Liver (tissue), 7 donors: ENCODE measurements at regions not wholly inside any gene's neighbourhood (a gene's known extent, or its start where the extent isn't known, plus 50 kb on each side); places are given as distances from the start of the nearest gene placed in this dataset.

Experiments
- DNase-seq: peaks from one replicate; pipeline ENCODE4 v3.0.0-alpha.2; 2017; ENCODE audit warnings: low spot score
- H3K27ac ChIP-seq, 2 donors: one replicate each; pipeline ENCODE4 v1.7.0; 2013; ENCODE audit warnings: inconsistent platforms in 2 of 2, low read length in 2 of 2, control low read depth in 1 of 2, low read depth in 1 of 2, mild to moderate bottlenecking in 1 of 2
- H3K27me3 ChIP-seq, 4 donors: one replicate each; pipeline versions ENCODE4 v1.6.1 to v1.7.0; 2013; ENCODE audit warnings: low read length in 3 of 4, inconsistent platforms in 1 of 4, mild to moderate bottlenecking in 1 of 4, moderate library complexity in 1 of 4; ENCODE audit not compliant: control insufficient read depth in 4 of 4, insufficient read depth in 4 of 4
- H3K36me3 ChIP-seq, 4 donors: one replicate each; pipeline versions ENCODE4 v1.6.1 to v1.7.0; 2013; ENCODE audit warnings: low read length in 3 of 4, mild to moderate bottlenecking in 3 of 4, low read depth in 1 of 4, moderate library complexity in 1 of 4; ENCODE audit not compliant: control insufficient read depth in 4 of 4, insufficient read depth in 3 of 4
- H3K4me1 ChIP-seq, 4 donors: one replicate each; pipeline versions ENCODE4 v1.6.1 to v1.7.0; 2013; ENCODE audit warnings: low read length in 3 of 4, mild to moderate bottlenecking in 3 of 4, moderate library complexity in 1 of 4; ENCODE audit not compliant: control insufficient read depth in 4 of 4, insufficient read depth in 4 of 4
- H3K4me3 ChIP-seq, 3 donors: one replicate each; pipeline versions ENCODE4 v1.6.1 to v1.7.0; 2013; ENCODE audit warnings: low read length in 3 of 3, control low read depth in 1 of 3, low read depth in 1 of 3, mild to moderate bottlenecking in 1 of 3
- H3K9ac ChIP-seq, 2 donors: one replicate each; pipeline ENCODE4 v1.7.0; 2013; ENCODE audit warnings: low read length in 2 of 2, mild to moderate bottlenecking in 2 of 2, moderate library complexity in 2 of 2, control low read depth in 1 of 2, low read depth in 1 of 2
- H3K9me3 ChIP-seq, 4 donors: one replicate each; pipeline versions ENCODE4 v1.6.1 to v1.7.0; 2013; ENCODE audit warnings: low read length in 3 of 4; ENCODE audit not compliant: control insufficient read depth in 4 of 4
- ATF3 ChIP-seq: IDR thresholded peaks from 2 replicates; pipeline ENCODE4 v1.6.1; 2016; ENCODE audit warnings: antibody characterized with exemption
- EGR1 ChIP-seq, 2 donors: IDR thresholded peaks; 2 replicates each; pipeline ENCODE4 v1.6.1; 2016 to 2018; ENCODE audit warnings: antibody characterized with exemption in 2 of 2, low read depth in 2 of 2
- FOXA2 ChIP-seq: IDR thresholded peaks from 2 replicates; pipeline ENCODE4 v1.6.1; 2016; ENCODE audit warnings: antibody characterized with exemption
- HNF4G ChIP-seq: IDR thresholded peaks from 2 replicates; pipeline ENCODE4 v1.6.1; 2016; ENCODE audit warnings: antibody characterized with exemption
- MAX ChIP-seq: IDR thresholded peaks from 2 replicates; pipeline ENCODE4 v1.6.1; 2016; ENCODE audit warnings: antibody characterized with exemption
- REST ChIP-seq: IDR thresholded peaks from 2 replicates; pipeline ENCODE4 v1.6.1; 2016; ENCODE audit warnings: antibody characterized with exemption, mild to moderate bottlenecking
- TAF1 ChIP-seq: conservative IDR thresholded peaks from 2 replicates; pipeline ENCODE4 v1.6.1; 2016; ENCODE audit warnings: antibody characterized with exemption, mild to moderate bottlenecking
- ZBTB33 ChIP-seq: IDR thresholded peaks from 2 replicates; pipeline ENCODE4 v1.6.1; 2016; ENCODE audit warnings: antibody characterized with exemption
- WGBS: extraction: QIAGEN DNeasy Blood & Tissue Kit; methylation state at CpG from one replicate; pipeline ENCODE4 v1.1.7; 2013; 5-methylcytosine and 5-hydroxymethylcytosine counted together
- donor health status: healthy.
- donor health status: healthy.
- donor health status: healthy.
- donor health status: healthy.

- Histone ChIP-seq H3K36me3 (no peaks in the 10 kb centered on the region), H3K4me1 (peaks cover 0 to 6% (median 2%) of the 10 kb centered on the region in 4 donors), H3K27ac (no peak overlapping the region), H3K4me3 (no peak overlapping the region), H3K9me3 (no peaks in the 10 kb centered on the region), H3K27me3 (no peaks in the 10 kb centered on the region), H3K9ac (no peak overlapping the region)
- DNase-seq: no peak
- TF ChIP-seq MAX (no peak), REST (no peak), HNF4G (no peak), TAF1 (no peak), ZBTB33 (no peak), EGR1 (IDR thresholded peaks at IDR 0.05; ENCODE audit: low read depth in 2 of 2) (no peak), FOXA2 (no peak), ATF3 (no peak)
- 44% methylated on average over 3 of the region's 3 CpGs for WGBS
These were observed 50.2 kb upstream of the ROR1 start for GRCh38 chr1:63723602-63724001.
